COLO668 (cell line): ENCODE measurements at regions not wholly inside any gene's neighbourhood (a gene's known extent, or its start where the extent isn't known, plus 50 kb on each side); places are given as distances from the start of the nearest gene placed in this dataset.
"Not testable (repeated sequence)": the region's sequence is repeated elsewhere in the genome, so short reads cannot be mapped to it uniquely, and the experiment has no call there.

Source experiments
- DNase-seq: peaks from one replicate; lab custom pipeline; 2025; ENCODE audit not compliant: unreplicated experiment; lab: John Stamatoyannopoulos, UW

- DNase-seq, result not testable (repeated sequence)
These were observed 56.7 kb upstream of the SELENOP start for GRCh38 chr5:42868417-42868816.

DNA sequence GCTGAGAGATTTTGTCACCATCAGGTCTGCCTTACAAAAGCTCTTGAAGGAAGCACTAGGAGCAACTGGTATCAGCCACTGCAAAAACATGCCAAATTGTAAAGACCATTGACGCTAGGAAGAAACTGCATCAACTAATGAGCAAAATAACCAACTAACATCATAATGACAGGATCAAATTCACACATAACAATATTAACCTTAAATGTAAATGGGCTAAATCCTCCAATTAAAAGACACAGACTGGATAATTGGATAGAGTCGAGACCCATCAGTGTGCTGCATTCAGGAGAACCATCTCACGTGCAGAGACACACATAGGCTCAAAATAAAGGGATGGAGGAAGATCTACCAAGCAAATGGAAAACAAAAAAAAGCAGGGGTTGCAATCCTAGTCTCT is 53.1 kb upstream of the SELENOP start:
- DNase-seq, result not testable (repeated sequence)
